HepG2 (cell line): ENCODE measurements at regions not wholly inside any gene's neighbourhood (a gene's known extent, or its start where the extent isn't known, plus 50 kb on each side); places are given as distances from the start of the nearest gene placed in this dataset.

Source experiments
- ATAC-seq: fragments of 200-7000 bp; cut with Tn5 transposase; 3 replicates; pipeline ENCODE4 v1.9.1; 2020; ENCODE audit warnings: mild to moderate bottlenecking, moderate library complexity
- BruUV-seq: library from RNA; stranded (reverse); fragments of 400-500 nt; replicated peaks from 2 replicates; lab custom pipeline; 2021; lab: Mats Ljungman, UMichigan
- CTCF ChIA-PET: fragments of 300-600 bp; formaldehyde crosslinking; extraction: SDS; loops from one replicate; lab custom pipeline; 2021; ENCODE audit warnings: low total read pairs, inconsistent platforms, low intra/inter-chr PET ratio; lab: Yijun Ruan, JAX
- POLR2A ChIA-PET: fragments of 350-600 bp; sonication (Branson Sonifier 250); formaldehyde crosslinking; loops from one replicate; lab custom pipeline; 2020; ENCODE audit warnings: antibody characterized with exemption, inconsistent platforms; lab: Yijun Ruan, JAX
- DNase-seq: peaks from one replicate; pipeline ENCODE4 v3.0.0-alpha.2; 2015; ENCODE audit warnings: low spot score
- FAIRE-seq: peaks from 3 replicates; lab custom pipeline; 2011; peaks lifted over from hg19 to GRCh38; lab: Jason Lieb, UNC
- H2AFZ ChIP-seq: one replicate; pipeline ENCODE4 v1.6.1; 2011; ENCODE audit warnings: low read length, inconsistent platforms
- H3K27ac ChIP-seq: fragments of 300-600 bp; 3 replicates; pipeline ENCODE4 v1.8.0; 2011; ENCODE audit warnings: mixed run types, mild to moderate bottlenecking, mixed read lengths, low read length, inconsistent platforms; ENCODE audit not compliant: insufficient read depth; ENCODE audit errors: extremely low read length
- H3K27me3 ChIP-seq, 2 experiments: fragments of 200-600 bp in 1 of 2; 2 replicates in 1 of 2; 3 replicates in 1 of 2; pipeline versions ENCODE4 v1.6.0 to v1.8.0; 2011; ENCODE audit warnings: low read length in 2 of 2, mild to moderate bottlenecking in 2 of 2, moderate library complexity in 2 of 2, inconsistent platforms in 1 of 2; ENCODE audit not compliant: insufficient read depth in 2 of 2, control insufficient read depth in 1 of 2
- H3K36me3 ChIP-seq, 2 experiments: fragments of 200-600 bp in 1 of 2; replicated peaks in 1 of 2; 2 replicates in 1 of 2; 3 replicates in 1 of 2; pipeline versions ENCODE4 v1.5.1 to v1.8.0; 2011; ENCODE audit warnings: low read length in 2 of 2, inconsistent platforms in 1 of 2; ENCODE audit not compliant: insufficient read depth in 2 of 2, control insufficient read depth in 1 of 2
- H3K4me1 ChIP-seq: 2 replicates; pipeline ENCODE4 v1.5.1; 2012; ENCODE audit warnings: low read length, inconsistent platforms; ENCODE audit not compliant: insufficient read depth
- H3K4me2 ChIP-seq: 2 replicates; pipeline ENCODE4 v1.6.0; 2011; ENCODE audit warnings: low read depth, low read length, inconsistent platforms
- H3K4me3 ChIP-seq, 3 experiments: fragments of 200-600 bp in 1 of 3; sonication (generic), shearing (Covaris generic) in 1 of 3; replicated peaks in 1 of 3; 2 replicates each; pipeline ENCODE4 v1.5.1; 2011 to 2016; ENCODE audit warnings: low read length in 3 of 3, inconsistent platforms in 2 of 3, low read depth in 2 of 3, mild to moderate bottlenecking in 2 of 3, control low read depth in 1 of 3, mixed read lengths in 1 of 3; ENCODE audit not compliant: insufficient read depth in 1 of 3
- H3K79me2 ChIP-seq: one replicate; pipeline ENCODE4 v1.6.1; 2011; ENCODE audit warnings: low read length, inconsistent platforms; ENCODE audit not compliant: insufficient read depth
- H3K9ac ChIP-seq: 2 replicates; pipeline ENCODE4 v1.6.0; 2011; ENCODE audit warnings: mild to moderate bottlenecking, low read depth, low read length, inconsistent platforms; ENCODE audit not compliant: insufficient read depth
- H3K9me3 ChIP-seq: 2 replicates; pipeline ENCODE4 v1.5.1; 2012; ENCODE audit warnings: mild to moderate bottlenecking, low read length
- H4K20me1 ChIP-seq: 2 replicates; pipeline ENCODE4 v1.6.0; 2011; ENCODE audit warnings: inconsistent platforms, mild to moderate bottlenecking, low read length, moderate library complexity; ENCODE audit not compliant: insufficient read depth
- CEBPB ChIP-seq: IDR thresholded peaks from 2 replicates; pipeline ENCODE4 v1.6.1; 2011; ENCODE audit warnings: low read depth, low read length, improper control_type of control experiment, borderline replicate concordance
- KDM2A ChIP-seq: sonication (generic); formaldehyde crosslinking; IDR thresholded peaks from 2 replicates; pipeline ENCODE4 v1.4.0; 2020; ENCODE audit warnings: low read depth, missing genetic modification reagents, borderline replicate concordance
- NFATC3 ChIP-seq: sonication (generic); formaldehyde crosslinking; IDR thresholded peaks from 2 replicates; pipeline ENCODE4 v1.5.1; 2020; ENCODE audit warnings: mild to moderate bottlenecking, missing genetic modification reagents
- POLR2AphosphoS5 ChIP-seq: IDR thresholded peaks from 2 replicates; pipeline ENCODE4 v1.6.1; 2012; ENCODE audit warnings: low read depth, low read length
- ZNF619 ChIP-seq: sonication (generic); formaldehyde crosslinking; IDR thresholded peaks from 2 replicates; pipeline ENCODE4 v1.4.0; 2020; ENCODE audit warnings: mild to moderate bottlenecking, missing genetic modification reagents
- ZNF710 ChIP-seq: sonication (generic); formaldehyde crosslinking; IDR thresholded peaks from 2 replicates; pipeline ENCODE4 v1.5.0; 2020; ENCODE audit warnings: mild to moderate bottlenecking, missing genetic modification reagents, borderline replicate concordance
- WGBS: methylation state at CpG from one replicate; pipeline ENCODE4 v1.1.6; 2017; ENCODE audit warnings: low lambda C conversion rate; 5-methylcytosine and 5-hydroxymethylcytosine counted together
- in situ Hi-C: cut with HindIII; loops from 2 replicates; pipeline ENCODE4 v1.10.0; 2017; ENCODE audit warnings: low pct_unique_long_range_greater_than_20kb; ENCODE audit not compliant: extremely low pct_ligation_motif_present
- intact Hi-C: fragments of 100-400 bp; cut with micrococcal nuclease; formaldehyde crosslinking; loops from one replicate; pipeline ENCODE4 v1.10.0; 2022; ENCODE audit not compliant: unreplicated experiment

GRCh38 chr12:98146487-98146886 lies 368.9 kb upstream of the TMPO start:
- DNase-seq (no peak), FAIRE-seq (no peak), ATAC-seq (no peak)
- ChIA-PET CTCF (no interaction called here), POLR2A (no interaction called here)
- H3K36me3 ChIP-seq, result no peaks in the 10 kb centered on the region
- H3K79me2 ChIP-seq, result no peaks in the 10 kb centered on the region
- H2AFZ ChIP-seq, result no peak overlapping the region
- intact Hi-C loops, result no loop called here
- no peaks in the 10 kb centered on the region for H3K4me1 ChIP-seq
- no peak overlapping the region for H3K27ac ChIP-seq
- H3K4me3 ChIP-seq, result no peak overlapping the region
- H3K27me3 ChIP-seq, result no peaks in the 10 kb centered on the region
- H3K9me3 ChIP-seq, result no peaks in the 10 kb centered on the region
- no TSS peak for BruUV-seq
- no peak overlapping the region for H3K9ac ChIP-seq
- in situ Hi-C loops, result no loop called here
- peak; percentile 68 for TF ChIP-seq CEBPB
- no peak for TF ChIP-seq POLR2AphosphoS5
- H3K4me2 ChIP-seq, result no peak overlapping the region
- no peaks in the 10 kb centered on the region for H4K20me1 ChIP-seq
- WGBS, result 24% methylated on average over 3 of the region's 4 CpGs

GRCh38 chr12:98149270-98149669 lies 366.1 kb upstream of the TMPO start:
- CTCF ChIA-PET, result no interaction called here
- FAIRE-seq (no peak), ATAC-seq (no peak), DNase-seq (no peak)
- Histone ChIP-seq H4K20me1 (no peaks in the 10 kb centered on the region), H3K27ac (no peak overlapping the region), H3K4me1 (no peaks in the 10 kb centered on the region), H3K9me3 (no peaks in the 10 kb centered on the region), H3K36me3 (no peaks in the 10 kb centered on the region), H2AFZ (no peak overlapping the region), H3K4me2 (no peak overlapping the region), H3K9ac (no peak overlapping the region), H3K79me2 (no peaks in the 10 kb centered on the region), H3K4me3 (no peak overlapping the region), H3K27me3 (no peaks in the 10 kb centered on the region; a peak in 1 of 5 replicates)
- in situ Hi-C loops, result no loop called here
- TF ChIP-seq KDM2A (CRISPR knock-in tag) (no peak), ZNF619 (CRISPR knock-in tag) (no peak), NFATC3 (CRISPR knock-in tag) (no peak), ZNF710 (CRISPR knock-in tag) (no peak)
- no TSS peak for BruUV-seq
- intact Hi-C loops, result no loop called here
- POLR2A ChIA-PET, result no interaction called here
